HL-60 (cell line): ENCODE measurements at regions not wholly inside any gene's neighbourhood (a gene's known extent, or its start where the extent isn't known, plus 50 kb on each side); places are given as distances from the start of the nearest gene placed in this dataset.

ENCODE experiments used
- DNase-seq, 2 experiments: peaks; one replicate each; pipeline ENCODE4 v3.0.0-alpha.2; 2010 to 2020; ENCODE audit warnings: low read depth in 1 of 2, low spot score in 1 of 2
- H3K27ac ChIP-seq: fragments of 250-450 bp; sonication (Bioruptor Pico); replicated peaks from 2 replicates; pipeline ENCODE4 v1.5.1; 2020; ENCODE audit warnings: mild to moderate bottlenecking, moderate library complexity
- H3K27me3 ChIP-seq: fragments of 250-450 bp; sonication (Bioruptor Pico); 2 replicates; pipeline ENCODE4 v1.5.1; 2021; ENCODE audit warnings: mild to moderate bottlenecking, moderate library complexity; ENCODE audit not compliant: insufficient read depth, poor library complexity, severe bottlenecking
- H3K4me3 ChIP-seq: replicated peaks from 2 replicates; pipeline ENCODE4 v1.5.1; 2011; ENCODE audit warnings: mild to moderate bottlenecking, control low read depth, low read length; ENCODE audit not compliant: insufficient read depth
- CTCF ChIP-seq: IDR thresholded peaks from one replicate; pipeline ENCODE4 v1.5.1; 2011; ENCODE audit warnings: low read length, control low read depth, inconsistent platforms; ENCODE audit not compliant: insufficient read depth
- GABPA ChIP-seq: IDR thresholded peaks from 2 replicates; pipeline ENCODE4 v1.6.1; 2012; ENCODE audit warnings: low read depth
- POLR2AphosphoS5 ChIP-seq: IDR thresholded peaks from 2 replicates; pipeline ENCODE4 v1.6.1; 2012; ENCODE audit warnings: low read depth
- SPI1 ChIP-seq: IDR thresholded peaks from 2 replicates; pipeline ENCODE4 v1.6.1; 2012; ENCODE audit warnings: low read depth, mild to moderate bottlenecking, borderline replicate concordance
- TF ChIP-seq, protein P1 (sequence below): IDR thresholded peaks from 2 replicates; pipeline ENCODE4 v1.6.1; 2012; ENCODE audit warnings: low read depth; ENCODE audit not compliant: insufficient replicate concordance

DNA sequence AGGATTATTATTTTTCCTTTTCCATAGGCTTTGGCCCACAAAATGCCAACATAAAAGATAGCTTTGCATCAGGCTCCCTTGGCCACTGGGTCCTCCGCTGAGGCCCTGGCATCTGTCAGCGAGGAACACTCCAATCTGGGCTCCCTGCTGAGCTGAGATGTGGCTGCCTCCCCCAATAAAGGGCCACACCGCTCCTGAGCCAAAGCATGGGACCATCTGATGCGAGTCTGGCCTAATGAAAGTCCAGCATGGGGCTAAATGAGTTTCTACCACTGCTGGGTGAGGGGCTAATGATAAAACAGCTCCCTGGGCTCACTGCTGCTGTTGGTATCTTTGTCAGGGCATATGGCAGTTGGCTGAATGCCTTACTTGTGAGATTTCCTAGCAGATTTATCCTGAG is 817.5 kb upstream of the SLC35B3 start:
- Histone ChIP-seq H3K27ac (no peak overlapping the region), H3K4me3 (no peak overlapping the region), H3K27me3 (no peaks in the 10 kb centered on the region)
- no peak for DNase-seq
- no peak for TF ChIP-seq CTCF
- no peak for TF ChIP-seq POLR2AphosphoS5
- TF ChIP-seq SPI1: no peak
- TF ChIP-seq GABPA: no peak
- TF ChIP-seq, protein P1, sequence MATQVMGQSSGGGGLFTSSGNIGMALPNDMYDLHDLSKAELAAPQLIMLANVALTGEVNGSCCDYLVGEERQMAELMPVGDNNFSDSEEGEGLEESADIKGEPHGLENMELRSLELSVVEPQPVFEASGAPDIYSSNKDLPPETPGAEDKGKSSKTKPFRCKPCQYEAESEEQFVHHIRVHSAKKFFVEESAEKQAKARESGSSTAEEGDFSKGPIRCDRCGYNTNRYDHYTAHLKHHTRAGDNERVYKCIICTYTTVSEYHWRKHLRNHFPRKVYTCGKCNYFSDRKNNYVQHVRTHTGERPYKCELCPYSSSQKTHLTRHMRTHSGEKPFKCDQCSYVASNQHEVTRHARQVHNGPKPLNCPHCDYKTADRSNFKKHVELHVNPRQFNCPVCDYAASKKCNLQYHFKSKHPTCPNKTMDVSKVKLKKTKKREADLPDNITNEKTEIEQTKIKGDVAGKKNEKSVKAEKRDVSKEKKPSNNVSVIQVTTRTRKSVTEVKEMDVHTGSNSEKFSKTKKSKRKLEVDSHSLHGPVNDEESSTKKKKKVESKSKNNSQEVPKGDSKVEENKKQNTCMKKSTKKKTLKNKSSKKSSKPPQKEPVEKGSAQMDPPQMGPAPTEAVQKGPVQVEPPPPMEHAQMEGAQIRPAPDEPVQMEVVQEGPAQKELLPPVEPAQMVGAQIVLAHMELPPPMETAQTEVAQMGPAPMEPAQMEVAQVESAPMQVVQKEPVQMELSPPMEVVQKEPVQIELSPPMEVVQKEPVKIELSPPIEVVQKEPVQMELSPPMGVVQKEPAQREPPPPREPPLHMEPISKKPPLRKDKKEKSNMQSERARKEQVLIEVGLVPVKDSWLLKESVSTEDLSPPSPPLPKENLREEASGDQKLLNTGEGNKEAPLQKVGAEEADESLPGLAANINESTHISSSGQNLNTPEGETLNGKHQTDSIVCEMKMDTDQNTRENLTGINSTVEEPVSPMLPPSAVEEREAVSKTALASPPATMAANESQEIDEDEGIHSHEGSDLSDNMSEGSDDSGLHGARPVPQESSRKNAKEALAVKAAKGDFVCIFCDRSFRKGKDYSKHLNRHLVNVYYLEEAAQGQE: no peak

DNA sequence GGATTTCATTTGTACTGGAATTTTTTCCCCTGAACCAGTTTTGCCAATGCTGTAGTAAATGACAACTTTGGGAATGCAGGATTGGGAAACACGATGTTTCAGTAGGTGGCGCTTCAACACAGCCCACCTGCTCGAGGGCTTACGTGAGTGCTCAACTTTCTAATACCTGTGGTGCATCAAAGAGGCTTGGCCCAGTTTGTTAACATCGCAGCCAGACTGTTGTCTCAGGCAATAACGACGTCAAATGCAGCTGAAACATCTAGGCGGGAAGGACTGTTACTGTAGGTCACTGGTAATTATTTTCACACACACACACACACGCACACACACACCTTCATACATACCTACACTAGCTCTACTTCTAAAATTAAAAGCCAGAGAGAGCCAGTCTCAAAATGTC is 815.5 kb upstream of the SLC35B3 start:
- no peak for TF ChIP-seq GABPA
- TF ChIP-seq, protein P1: no peak
- no peak for TF ChIP-seq SPI1
- TF ChIP-seq CTCF: no peak
- no peak for TF ChIP-seq POLR2AphosphoS5
- H3K4me3 ChIP-seq: no peak overlapping the region
- no peak overlapping the region for H3K27ac ChIP-seq
- H3K27me3 ChIP-seq: no peaks in the 10 kb centered on the region
- no peak for DNase-seq

DNA sequence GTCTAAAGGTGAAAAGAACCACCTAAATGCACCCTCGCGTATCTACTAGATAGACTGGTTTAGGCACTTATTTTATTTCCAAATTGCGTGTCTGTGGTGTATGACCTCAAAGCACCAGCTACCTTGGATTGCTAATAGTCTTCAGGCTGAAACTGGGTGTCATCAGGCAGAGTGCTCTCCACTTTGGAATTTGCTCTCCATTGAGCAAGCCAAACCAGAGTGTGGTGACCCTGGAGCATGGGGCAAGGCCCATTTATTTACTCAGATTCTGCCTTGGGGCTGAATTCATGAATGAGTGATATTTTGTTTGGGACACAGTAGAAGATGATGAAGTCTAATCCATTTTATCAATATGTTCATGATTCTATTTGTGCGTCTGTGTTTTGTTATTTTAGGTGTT is 812.8 kb upstream of the SLC35B3 start:
- Histone ChIP-seq H3K4me3 (no peak overlapping the region), H3K27me3 (no peaks in the 10 kb centered on the region), H3K27ac (no peak overlapping the region)
- TF ChIP-seq CTCF: no peak
- no peak for TF ChIP-seq POLR2AphosphoS5
- no peak for TF ChIP-seq GABPA
- TF ChIP-seq, protein P1: no peak
- TF ChIP-seq SPI1: no peak
- no peak for DNase-seq
